ENCODE measurements at regions not wholly inside any gene's neighbourhood (a gene's known extent, or its start where the extent isn't known, plus 50 kb on each side); places are given as distances from the start of the nearest gene placed in this dataset.

- no peak for ATAC-seq
- TF ChIP-seq TOX (CRISPR knock-in tag; IDR thresholded peaks at IDR 0.05; ENCODE audit: borderline replicate concordance) = no peak
- TF ChIP-seq ZFP30 (CRISPR knock-in tag; IDR thresholded peaks at IDR 0.05) = no peak
- no peak for TF ChIP-seq ZNF565 (CRISPR knock-in tag; conservative IDR thresholded peaks at IDR 0.05; ENCODE audit: low read depth)
- no peak for TF ChIP-seq OSR1 (CRISPR knock-in tag; IDR thresholded peaks at IDR 0.05)
- TF ChIP-seq ZC3H10 (CRISPR knock-in tag; IDR thresholded peaks at IDR 0.05) = no peak
- no peak for TF ChIP-seq PATZ1 (CRISPR knock-in tag; IDR thresholded peaks at IDR 0.05; ENCODE audit: borderline replicate concordance)
- no peak for TF ChIP-seq CSRNP3 (CRISPR knock-in tag; IDR thresholded peaks at IDR 0.05)
- TF ChIP-seq CREB5 (CRISPR knock-in tag; IDR thresholded peaks at IDR 0.05; ENCODE audit: low read depth) = no peak
- TF ChIP-seq ZFP3 (CRISPR knock-in tag; IDR thresholded peaks at IDR 0.05) = no peak
- no peak for TF ChIP-seq TCF4 (CRISPR knock-in tag; IDR thresholded peaks at IDR 0.05; ENCODE audit: borderline replicate concordance)
- TF ChIP-seq BACH2 (CRISPR knock-in tag; IDR thresholded peaks at IDR 0.05; ENCODE audit: borderline replicate concordance) = no peak
- TF ChIP-seq GLIS3 (CRISPR knock-in tag; IDR thresholded peaks at IDR 0.05) = no peak
- TF ChIP-seq ISL1 (CRISPR knock-in tag; IDR thresholded peaks at IDR 0.05) = no peak
Observed at GRCh38 chr2:134776836-134777235, 58.0 kb upstream of the TMEM163 start.

- no peak for ATAC-seq
- TF ChIP-seq TOX (CRISPR knock-in tag; IDR thresholded peaks at IDR 0.05; ENCODE audit: borderline replicate concordance) (no peak), OSR1 (CRISPR knock-in tag; IDR thresholded peaks at IDR 0.05) (no peak), TCF4 (CRISPR knock-in tag; IDR thresholded peaks at IDR 0.05; ENCODE audit: borderline replicate concordance) (no peak)
Observed at GRCh38 chr2:134777593-134777992, 58.8 kb upstream of the TMEM163 start.

GRCh38 chr2:134778372-134778771, 59.6 kb upstream of the TMEM163 start:
- no peak for ATAC-seq
- TF ChIP-seq GLIS3 (CRISPR knock-in tag; IDR thresholded peaks at IDR 0.05) (no peak), PATZ1 (CRISPR knock-in tag; IDR thresholded peaks at IDR 0.05; ENCODE audit: borderline replicate concordance) (no peak), CREB5 (CRISPR knock-in tag; IDR thresholded peaks at IDR 0.05; ENCODE audit: low read depth) (no peak), ZNF70 (CRISPR knock-in tag; IDR thresholded peaks at IDR 0.05) (no peak), BACH2 (CRISPR knock-in tag; IDR thresholded peaks at IDR 0.05; ENCODE audit: borderline replicate concordance) (no peak), SNAI2 (CRISPR knock-in tag; IDR thresholded peaks at IDR 0.05) (no peak), TOX (CRISPR knock-in tag; IDR thresholded peaks at IDR 0.05; ENCODE audit: borderline replicate concordance) (no peak), ZC3H10 (CRISPR knock-in tag; IDR thresholded peaks at IDR 0.05) (no peak), ZFP3 (CRISPR knock-in tag; IDR thresholded peaks at IDR 0.05) (no peak), OSR1 (CRISPR knock-in tag; IDR thresholded peaks at IDR 0.05) (no peak), PPARA (CRISPR knock-in tag; IDR thresholded peaks at IDR 0.05; ENCODE audit: borderline replicate concordance) (no peak), RARB (CRISPR knock-in tag; IDR thresholded peaks at IDR 0.05) (no peak), CSDC2 (CRISPR knock-in tag; IDR thresholded peaks at IDR 0.05) (no peak), ZFP30 (CRISPR knock-in tag; IDR thresholded peaks at IDR 0.05) (no peak), ZNF565 (CRISPR knock-in tag; conservative IDR thresholded peaks at IDR 0.05; ENCODE audit: low read depth) (no peak), ARNTL (CRISPR knock-in tag; IDR thresholded peaks at IDR 0.05; ENCODE audit: borderline replicate concordance, low read depth) (no peak)
- TF ChIP-seq, protein P1, sequence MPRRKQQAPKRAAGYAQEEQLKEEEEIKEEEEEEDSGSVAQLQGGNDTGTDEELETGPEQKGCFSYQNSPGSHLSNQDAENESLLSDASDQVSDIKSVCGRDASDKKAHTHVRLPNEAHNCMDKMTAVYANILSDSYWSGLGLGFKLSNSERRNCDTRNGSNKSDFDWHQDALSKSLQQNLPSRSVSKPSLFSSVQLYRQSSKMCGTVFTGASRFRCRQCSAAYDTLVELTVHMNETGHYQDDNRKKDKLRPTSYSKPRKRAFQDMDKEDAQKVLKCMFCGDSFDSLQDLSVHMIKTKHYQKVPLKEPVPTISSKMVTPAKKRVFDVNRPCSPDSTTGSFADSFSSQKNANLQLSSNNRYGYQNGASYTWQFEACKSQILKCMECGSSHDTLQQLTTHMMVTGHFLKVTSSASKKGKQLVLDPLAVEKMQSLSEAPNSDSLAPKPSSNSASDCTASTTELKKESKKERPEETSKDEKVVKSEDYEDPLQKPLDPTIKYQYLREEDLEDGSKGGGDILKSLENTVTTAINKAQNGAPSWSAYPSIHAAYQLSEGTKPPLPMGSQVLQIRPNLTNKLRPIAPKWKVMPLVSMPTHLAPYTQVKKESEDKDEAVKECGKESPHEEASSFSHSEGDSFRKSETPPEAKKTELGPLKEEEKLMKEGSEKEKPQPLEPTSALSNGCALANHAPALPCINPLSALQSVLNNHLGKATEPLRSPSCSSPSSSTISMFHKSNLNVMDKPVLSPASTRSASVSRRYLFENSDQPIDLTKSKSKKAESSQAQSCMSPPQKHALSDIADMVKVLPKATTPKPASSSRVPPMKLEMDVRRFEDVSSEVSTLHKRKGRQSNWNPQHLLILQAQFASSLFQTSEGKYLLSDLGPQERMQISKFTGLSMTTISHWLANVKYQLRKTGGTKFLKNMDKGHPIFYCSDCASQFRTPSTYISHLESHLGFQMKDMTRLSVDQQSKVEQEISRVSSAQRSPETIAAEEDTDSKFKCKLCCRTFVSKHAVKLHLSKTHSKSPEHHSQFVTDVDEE (CRISPR knock-in tag; IDR thresholded peaks at IDR 0.05) = no peak
